ENCODE measurements at regions not wholly inside any gene's neighbourhood (a gene's known extent, or its start where the extent isn't known, plus 50 kb on each side); places are given as distances from the start of the nearest gene placed in this dataset.

- peak; percentile 20 for DNase-seq (ENCODE audit: low read depth)
- TF ChIP-seq, protein P1, sequence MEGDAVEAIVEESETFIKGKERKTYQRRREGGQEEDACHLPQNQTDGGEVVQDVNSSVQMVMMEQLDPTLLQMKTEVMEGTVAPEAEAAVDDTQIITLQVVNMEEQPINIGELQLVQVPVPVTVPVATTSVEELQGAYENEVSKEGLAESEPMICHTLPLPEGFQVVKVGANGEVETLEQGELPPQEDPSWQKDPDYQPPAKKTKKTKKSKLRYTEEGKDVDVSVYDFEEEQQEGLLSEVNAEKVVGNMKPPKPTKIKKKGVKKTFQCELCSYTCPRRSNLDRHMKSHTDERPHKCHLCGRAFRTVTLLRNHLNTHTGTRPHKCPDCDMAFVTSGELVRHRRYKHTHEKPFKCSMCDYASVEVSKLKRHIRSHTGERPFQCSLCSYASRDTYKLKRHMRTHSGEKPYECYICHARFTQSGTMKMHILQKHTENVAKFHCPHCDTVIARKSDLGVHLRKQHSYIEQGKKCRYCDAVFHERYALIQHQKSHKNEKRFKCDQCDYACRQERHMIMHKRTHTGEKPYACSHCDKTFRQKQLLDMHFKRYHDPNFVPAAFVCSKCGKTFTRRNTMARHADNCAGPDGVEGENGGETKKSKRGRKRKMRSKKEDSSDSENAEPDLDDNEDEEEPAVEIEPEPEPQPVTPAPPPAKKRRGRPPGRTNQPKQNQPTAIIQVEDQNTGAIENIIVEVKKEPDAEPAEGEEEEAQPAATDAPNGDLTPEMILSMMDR (IDR thresholded peaks at IDR 0.05; ENCODE audit: insufficient read depth, low read depth, low read length, missing control alignments), result no peak
- no peak overlapping the region for H3K4me3 ChIP-seq (ENCODE audit: low read length)
Observed at GRCh38 chr5:88979244-88979643, 96.3 kb upstream of the MEF2C start.

DNA sequence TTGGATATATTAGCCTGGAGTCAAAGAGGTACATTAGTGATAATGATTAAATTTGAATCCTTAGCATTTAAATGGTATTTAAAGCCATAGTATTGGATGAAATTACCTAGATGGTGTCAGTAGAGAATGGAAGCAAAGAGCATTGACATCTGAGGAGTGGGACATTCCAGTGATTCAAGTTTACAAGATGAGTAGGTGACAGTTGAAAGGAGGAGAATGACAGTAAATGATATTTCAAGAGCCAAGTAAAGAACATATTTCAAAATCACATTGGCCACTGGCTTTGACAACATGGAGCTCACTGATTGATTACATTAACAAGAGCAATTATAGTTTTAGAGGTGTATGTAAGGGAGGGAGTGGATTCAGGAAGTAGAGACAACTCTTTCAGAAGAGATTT is 93.9 kb upstream of the MEF2C start:
- no peak overlapping the region for H3K4me3 ChIP-seq (ENCODE audit: low read length)

DNA sequence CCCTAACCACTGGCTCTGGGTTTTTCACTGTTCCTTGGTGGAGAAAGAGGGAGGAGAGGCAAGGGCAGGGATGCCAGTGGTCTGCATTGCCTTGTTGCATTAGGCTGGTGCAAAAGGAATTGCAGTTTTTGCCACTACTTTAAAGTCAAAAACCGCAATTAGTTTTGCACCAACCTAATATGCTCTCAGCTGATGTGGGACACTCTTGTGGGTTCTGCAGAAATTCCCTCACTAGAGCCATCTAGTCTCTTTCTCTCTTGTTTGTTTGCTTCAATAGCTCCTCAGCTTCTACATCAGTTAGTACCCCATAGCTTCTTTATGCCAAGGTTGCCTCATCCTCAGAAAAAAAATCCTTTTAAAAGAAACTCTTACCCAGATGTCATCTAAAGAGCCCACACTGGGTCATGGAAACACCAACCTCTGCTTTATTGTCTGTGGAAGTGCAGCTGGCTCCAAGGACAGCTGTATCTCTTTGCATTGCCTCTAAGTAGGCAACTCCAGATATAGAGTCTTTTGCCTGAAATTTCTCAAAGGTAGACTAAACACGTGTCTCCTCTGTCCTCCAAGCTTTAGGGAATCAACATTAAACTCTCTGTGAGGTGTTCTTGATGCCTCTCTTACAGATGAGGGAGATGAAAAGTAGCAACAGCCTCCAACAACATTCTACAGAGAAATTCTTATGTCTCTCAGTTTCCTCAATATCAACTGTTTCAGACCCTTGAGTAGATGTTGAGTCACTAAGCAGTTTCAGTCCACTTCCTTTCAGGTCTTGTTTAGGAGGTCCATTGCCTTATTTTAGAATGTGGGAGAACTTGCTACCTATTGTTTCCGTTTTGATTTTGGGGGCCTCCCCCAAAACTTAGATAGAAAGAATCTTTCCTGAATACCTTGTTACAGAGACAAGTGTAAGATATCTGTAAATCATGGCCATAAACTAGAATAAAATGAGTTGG is 84.9 kb upstream of the MEF2C start:
- DNase-seq (ENCODE audit: low read depth), result no peak
- TF ChIP-seq, protein P1 (IDR thresholded peaks at IDR 0.05; ENCODE audit: insufficient read depth, low read depth, low read length, missing control alignments), result no peak
- no peak overlapping the region for H3K4me3 ChIP-seq (ENCODE audit: low read length)

More for the DNA sequence above, 93.9 kb upstream of the MEF2C start:
- DNase-seq (ENCODE audit: low read depth), result no peak
- TF ChIP-seq, protein P1 (IDR thresholded peaks at IDR 0.05; ENCODE audit: insufficient read depth, low read depth, low read length, missing control alignments), result no peak

DNA sequence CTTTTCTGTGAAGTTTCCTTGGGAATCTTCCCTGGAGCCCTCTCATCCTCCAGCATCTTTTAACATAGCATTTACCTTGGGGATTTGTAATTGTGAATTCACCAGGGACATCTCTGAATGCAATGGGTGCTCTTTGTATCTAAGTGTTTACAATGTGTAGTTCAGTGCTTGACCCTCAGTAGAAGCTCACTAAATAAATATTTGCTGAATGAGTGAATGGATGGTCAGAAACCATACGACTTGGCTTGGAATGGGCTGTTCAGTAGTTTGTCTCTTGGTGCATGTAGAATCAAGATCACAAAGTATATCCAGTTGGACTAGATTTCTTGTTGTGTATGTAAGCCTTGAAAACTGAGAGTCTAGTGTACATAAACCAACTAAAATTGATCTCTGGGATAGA is 81.8 kb upstream of the MEF2C start:
- TF ChIP-seq, protein P1 (IDR thresholded peaks at IDR 0.05; ENCODE audit: insufficient read depth, low read depth, low read length, missing control alignments), result no peak
- no peak overlapping the region for H3K4me3 ChIP-seq (ENCODE audit: low read length)
- DNase-seq (ENCODE audit: low read depth), result no peak

GRCh38 chr5:88957013-88957412 is 74.0 kb upstream of the MEF2C start:
- H3K4me3 ChIP-seq (ENCODE audit: low read length), result no peak overlapping the region

GRCh38 chr5:88956416-88956815 is 73.4 kb upstream of the MEF2C start:
- TF ChIP-seq, protein P1 (IDR thresholded peaks at IDR 0.05; ENCODE audit: insufficient read depth, low read depth, low read length, missing control alignments), result no peak
- H3K4me3 ChIP-seq (ENCODE audit: low read length), result no peak overlapping the region
- peak; percentile 57 for DNase-seq (ENCODE audit: low read depth)

More at GRCh38 chr5:88957013-88957412, 74.0 kb upstream of the MEF2C start:
- TF ChIP-seq, protein P1 (IDR thresholded peaks at IDR 0.05; ENCODE audit: insufficient read depth, low read depth, low read length, missing control alignments), result no peak
- peak; percentile 48 for DNase-seq (ENCODE audit: low read depth)
